ENCODE measurements at regions not wholly inside any gene's neighbourhood (a gene's known extent, or its start where the extent isn't known, plus 50 kb on each side); places are given as distances from the start of the nearest gene placed in this dataset.

DNA sequence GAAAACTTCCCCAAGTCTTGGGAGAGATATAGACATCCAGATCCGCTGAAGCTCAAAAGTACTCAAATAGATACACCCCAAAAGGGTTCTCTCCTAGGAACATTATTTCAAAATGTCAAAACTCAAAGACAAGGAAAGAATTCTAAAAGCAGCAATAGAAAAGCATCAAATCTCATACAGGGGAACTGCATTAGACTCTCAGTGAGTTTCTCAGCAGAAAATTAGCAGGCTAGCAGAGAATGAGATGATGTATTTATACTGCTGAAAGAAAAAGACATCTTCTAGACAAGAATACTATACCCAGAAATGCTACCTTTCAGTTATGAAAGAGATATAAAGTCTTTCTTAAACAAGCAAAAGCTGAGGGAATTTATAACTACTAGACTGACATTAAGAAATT is 75.5 kb upstream of the RIMS1 start:
- TF ChIP-seq, protein P1, sequence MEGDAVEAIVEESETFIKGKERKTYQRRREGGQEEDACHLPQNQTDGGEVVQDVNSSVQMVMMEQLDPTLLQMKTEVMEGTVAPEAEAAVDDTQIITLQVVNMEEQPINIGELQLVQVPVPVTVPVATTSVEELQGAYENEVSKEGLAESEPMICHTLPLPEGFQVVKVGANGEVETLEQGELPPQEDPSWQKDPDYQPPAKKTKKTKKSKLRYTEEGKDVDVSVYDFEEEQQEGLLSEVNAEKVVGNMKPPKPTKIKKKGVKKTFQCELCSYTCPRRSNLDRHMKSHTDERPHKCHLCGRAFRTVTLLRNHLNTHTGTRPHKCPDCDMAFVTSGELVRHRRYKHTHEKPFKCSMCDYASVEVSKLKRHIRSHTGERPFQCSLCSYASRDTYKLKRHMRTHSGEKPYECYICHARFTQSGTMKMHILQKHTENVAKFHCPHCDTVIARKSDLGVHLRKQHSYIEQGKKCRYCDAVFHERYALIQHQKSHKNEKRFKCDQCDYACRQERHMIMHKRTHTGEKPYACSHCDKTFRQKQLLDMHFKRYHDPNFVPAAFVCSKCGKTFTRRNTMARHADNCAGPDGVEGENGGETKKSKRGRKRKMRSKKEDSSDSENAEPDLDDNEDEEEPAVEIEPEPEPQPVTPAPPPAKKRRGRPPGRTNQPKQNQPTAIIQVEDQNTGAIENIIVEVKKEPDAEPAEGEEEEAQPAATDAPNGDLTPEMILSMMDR (IDR thresholded peaks at IDR 0.05; ENCODE audit: low read length): no peak
- TF ChIP-seq EZH2phosphoT487 (IDR thresholded peaks at IDR 0.05; ENCODE audit: low read length) (no peak), EZH2 (optimal IDR thresholded peaks at IDR 0.05; ENCODE audit: low read depth, low read length) (no peak)

All from MM.1S (cell line).